Kasumi-1 (cell line): ENCODE measurements at regions not wholly inside any gene's neighbourhood (a gene's known extent, or its start where the extent isn't known, plus 50 kb on each side); places are given as distances from the start of the nearest gene placed in this dataset.

ENCODE experiments used
- DNase-seq, 2 experiments: peaks; one replicate each; lab custom pipeline; 2025; lab: John Stamatoyannopoulos, UW

- no peak for DNase-seq
Observed at GRCh38 chr1:78359666-78360065, 131.1 kb upstream of the PTGFR start.

DNA sequence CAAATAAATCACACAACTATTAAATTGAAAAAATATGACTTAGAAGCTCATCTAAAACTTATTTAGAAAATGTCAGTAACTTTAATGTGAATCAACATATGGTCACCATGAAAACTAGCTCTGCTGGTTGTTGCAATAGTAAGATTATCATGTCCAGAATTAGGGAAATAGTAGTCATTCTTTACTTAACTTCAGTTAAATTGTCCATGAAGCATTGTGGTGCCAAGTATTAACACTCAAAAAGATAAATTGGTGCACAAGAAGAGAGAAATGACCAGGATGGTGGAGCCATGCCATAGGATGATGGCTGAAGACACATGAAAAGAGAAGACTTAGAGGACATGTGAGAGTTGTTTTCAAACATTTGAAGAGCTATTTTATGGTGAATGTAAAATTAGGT is 130.2 kb upstream of the PTGFR start:
- DNase-seq, result no peak

DNA sequence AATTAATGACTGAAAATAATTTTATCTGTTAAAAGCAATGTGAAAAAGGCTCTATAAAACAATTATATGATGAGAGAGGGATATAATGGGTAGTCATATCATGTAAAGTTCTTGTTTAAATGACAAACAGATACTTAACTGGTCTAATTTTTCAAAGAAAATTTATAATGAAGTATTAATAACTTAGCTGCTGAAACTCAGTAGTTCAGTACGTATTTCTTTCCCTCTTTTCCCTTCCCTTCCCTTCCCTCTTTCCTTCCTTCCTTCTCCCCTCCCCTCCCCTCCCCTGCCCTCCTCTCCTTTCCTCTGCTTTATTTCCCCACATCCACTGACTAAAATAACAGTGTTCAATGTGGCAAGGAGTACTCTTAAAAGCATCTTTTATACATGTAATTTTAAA is 123.1 kb upstream of the PTGFR start:
- DNase-seq, result no peak

- no peak for DNase-seq
Observed at GRCh38 chr1:78369546-78369945, 121.2 kb upstream of the PTGFR start.

- DNase-seq, result peak in 1 of 2 experiments; percentile 4
Observed at GRCh38 chr1:78370356-78370755, 120.4 kb upstream of the PTGFR start.

- no peak for DNase-seq
Observed at GRCh38 chr1:78370779-78371482, 119.8 kb upstream of the PTGFR start.

GRCh38 chr1:78373676-78374075 is 117.1 kb upstream of the PTGFR start:
- no peak for DNase-seq

DNA sequence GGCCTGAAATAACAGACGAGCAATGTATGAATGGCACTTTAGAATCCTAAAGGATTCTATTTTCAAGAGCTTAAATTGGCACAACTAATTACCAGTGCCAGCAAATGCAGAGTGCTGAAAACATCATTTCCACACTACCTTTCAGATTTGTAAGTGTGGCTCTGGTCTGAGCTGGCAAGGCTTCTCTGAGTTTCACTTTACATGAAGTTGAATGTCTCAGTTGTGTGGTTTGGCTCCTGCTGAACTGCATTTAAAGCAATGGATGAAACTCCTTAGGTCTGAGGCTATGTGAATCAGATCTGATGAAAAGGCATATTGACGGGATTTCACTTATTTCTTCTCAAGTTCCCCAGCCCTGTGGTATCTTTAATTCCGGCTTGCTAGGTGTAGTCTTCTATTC is 114.8 kb upstream of the PTGFR start:
- no peak for DNase-seq

- no peak for DNase-seq
Observed at GRCh38 chr1:78377356-78377928, 113.3 kb upstream of the PTGFR start.

DNA sequence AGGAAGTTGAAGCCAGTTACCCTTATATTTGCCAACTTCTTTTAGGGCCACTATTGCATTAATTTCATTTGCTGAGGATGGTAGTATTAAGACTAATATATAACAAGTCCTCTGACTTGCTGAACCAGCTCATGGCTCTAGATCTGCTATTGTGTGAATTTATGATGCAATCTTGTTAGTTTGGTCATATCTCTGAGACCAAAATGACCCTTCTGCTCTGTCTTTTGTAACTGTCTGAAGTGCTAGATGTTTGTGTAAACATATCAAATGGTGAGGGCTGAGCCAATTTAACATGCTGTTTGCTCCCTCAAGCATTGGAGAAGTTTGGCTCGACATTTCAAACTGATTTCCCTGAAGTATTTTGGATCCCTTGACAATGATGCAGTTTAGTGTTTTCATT is 106.9 kb upstream of the PTGFR start:
- no peak for DNase-seq

- no peak for DNase-seq
Observed at GRCh38 chr1:78385744-78386462, 104.9 kb upstream of the PTGFR start.

DNA sequence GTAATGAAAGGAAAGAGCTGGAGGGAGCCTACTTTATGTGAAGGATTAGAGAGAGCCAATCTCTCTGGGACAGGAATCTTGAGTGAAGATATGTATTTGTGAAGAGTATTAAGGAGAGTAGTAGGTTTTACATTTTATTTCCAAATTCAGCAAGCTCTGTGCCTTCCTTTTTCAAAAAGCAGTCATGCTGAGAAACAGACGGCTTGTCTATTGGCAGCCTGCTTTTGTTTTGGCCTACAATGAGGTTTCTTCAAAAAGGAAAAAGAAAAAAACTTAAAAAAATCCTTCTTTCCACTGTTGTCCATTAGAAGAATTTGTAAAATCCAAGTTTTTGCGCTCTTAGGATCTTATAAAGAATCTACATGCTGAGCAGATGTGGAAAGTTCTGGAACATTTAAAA is 103.6 kb upstream of the PTGFR start:
- no peak for DNase-seq

GRCh38 chr1:78387871-78388270 is 102.9 kb upstream of the PTGFR start:
- DNase-seq, result no peak

GRCh38 chr1:78388275-78388674 is 102.5 kb upstream of the PTGFR start:
- DNase-seq, result no peak

DNA sequence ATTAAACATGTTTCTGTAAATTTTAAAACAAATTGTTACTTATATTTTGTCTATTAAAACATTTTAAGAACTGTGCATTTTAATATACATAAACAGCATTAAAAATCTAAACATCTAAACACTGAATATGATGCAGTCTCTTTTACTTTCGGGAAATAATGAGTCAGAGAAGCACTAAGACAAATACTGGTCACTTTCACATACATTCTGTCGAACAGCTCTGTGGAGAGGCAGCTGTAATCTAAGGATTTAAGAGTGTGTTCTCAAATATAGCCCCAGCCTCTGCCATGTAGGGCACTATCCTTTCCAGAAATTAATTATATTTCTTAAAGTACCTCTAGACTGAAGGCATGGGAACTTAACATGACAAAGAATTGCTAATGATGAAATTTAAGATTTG is 89.6 kb upstream of the PTGFR start:
- no peak for DNase-seq

GRCh38 chr1:78408192-78408591 is 82.6 kb upstream of the PTGFR start:
- DNase-seq, result no peak

DNA sequence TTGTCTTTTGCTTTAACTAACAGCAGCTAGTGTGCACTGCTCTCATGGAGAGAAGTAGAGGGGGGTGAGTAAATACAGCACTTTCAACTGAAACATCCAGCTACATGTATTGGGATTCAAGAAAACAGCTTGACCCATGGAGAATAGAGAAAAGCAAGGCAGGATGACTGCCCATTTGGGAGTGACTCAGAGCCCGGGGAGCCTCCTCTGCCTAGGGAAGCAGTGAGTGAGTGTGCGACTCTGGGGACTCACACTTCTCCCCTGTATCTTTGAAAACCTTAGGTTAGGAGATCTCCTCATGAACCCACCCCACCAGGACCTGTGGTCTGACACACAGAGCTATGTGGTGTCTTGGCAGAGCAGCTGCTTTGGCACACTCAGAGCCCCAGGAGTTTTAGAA is 82.0 kb upstream of the PTGFR start:
- no peak for DNase-seq

- no peak for DNase-seq
Observed at GRCh38 chr1:78410643-78411042, 80.1 kb upstream of the PTGFR start.

- no peak for DNase-seq
Observed at GRCh38 chr1:78411707-78412106, 79.1 kb upstream of the PTGFR start.

- no peak for DNase-seq
Observed at GRCh38 chr1:78415165-78415564, 75.6 kb upstream of the PTGFR start.

- no peak for DNase-seq
Observed at GRCh38 chr1:78419309-78419708, 71.5 kb upstream of the PTGFR start.

GRCh38 chr1:78420181-78420580 is 70.6 kb upstream of the PTGFR start:
- DNase-seq, result no peak

DNA sequence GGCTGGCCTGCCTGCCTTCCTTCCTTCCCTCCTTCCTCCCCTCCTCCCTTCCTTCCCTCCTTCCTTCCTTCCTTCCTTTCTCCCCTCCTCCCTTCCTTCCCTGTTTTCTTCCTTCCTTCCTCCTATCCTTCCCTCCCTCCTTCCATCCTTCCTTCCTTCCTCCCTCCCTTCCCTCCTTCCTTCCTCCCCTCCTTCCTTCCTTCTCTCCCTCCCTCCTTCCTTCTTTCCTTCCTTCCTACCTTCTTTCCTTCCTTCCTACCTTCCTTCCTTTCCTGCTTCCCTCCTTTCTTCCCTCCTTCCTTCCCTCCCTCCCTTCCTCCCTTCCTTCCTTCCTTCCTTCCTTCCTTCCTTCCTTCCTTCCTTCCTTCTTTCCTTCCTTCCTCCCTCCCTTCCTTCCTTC is 70.1 kb upstream of the PTGFR start:
- no peak for DNase-seq

DNA sequence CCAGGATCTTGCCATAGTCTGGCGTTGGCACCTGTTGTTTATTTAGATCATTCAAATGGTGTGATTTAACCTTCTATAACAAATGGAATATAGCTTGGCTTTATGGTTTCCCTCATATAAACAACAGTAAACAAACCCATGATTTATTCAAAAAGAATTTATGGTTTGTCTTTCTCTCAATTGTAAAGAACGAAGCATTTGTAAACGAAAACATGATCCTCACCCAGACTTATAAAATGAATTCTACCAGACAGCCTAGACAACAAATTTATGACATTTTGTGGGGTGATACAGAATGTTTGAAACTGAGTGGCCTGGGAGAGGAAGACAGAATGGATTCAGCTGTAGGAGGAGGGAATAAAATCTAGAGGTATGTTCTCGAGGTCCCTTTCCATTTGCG is 66.1 kb upstream of the PTGFR start:
- DNase-seq, result no peak
